NCI-H1930 (cell line): ENCODE measurements at regions not wholly inside any gene's neighbourhood (a gene's known extent, or its start where the extent isn't known, plus 50 kb on each side); places are given as distances from the start of the nearest gene placed in this dataset.

ENCODE experiments used
- DNase-seq, 2 experiments: peaks; one replicate each; lab custom pipeline; 2025; lab: John Stamatoyannopoulos, UW

GRCh38 chr2:138176862-138177439 is 212.7 kb downstream of the HNMT start:
- DNase-seq, result no peak

DNA sequence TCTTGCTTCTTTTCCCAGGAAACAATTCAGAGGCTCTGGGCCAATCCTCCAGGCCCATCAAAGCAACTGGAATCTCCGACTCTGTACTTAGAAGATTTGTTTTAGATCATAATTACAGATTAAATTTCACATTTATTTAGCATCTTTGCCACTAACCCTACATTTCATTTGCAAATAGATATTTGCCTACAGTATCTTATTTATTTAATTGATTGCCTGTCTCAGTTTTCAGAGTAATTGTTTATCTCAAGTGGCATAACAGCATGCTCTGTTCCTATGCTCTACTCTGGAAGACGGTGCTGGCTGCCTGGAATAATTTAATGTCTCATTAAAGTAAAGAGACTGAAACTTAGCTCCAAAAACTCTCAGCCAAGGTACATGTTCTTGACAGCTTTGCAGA is 213.4 kb downstream of the HNMT start:
- no peak for DNase-seq

DNA sequence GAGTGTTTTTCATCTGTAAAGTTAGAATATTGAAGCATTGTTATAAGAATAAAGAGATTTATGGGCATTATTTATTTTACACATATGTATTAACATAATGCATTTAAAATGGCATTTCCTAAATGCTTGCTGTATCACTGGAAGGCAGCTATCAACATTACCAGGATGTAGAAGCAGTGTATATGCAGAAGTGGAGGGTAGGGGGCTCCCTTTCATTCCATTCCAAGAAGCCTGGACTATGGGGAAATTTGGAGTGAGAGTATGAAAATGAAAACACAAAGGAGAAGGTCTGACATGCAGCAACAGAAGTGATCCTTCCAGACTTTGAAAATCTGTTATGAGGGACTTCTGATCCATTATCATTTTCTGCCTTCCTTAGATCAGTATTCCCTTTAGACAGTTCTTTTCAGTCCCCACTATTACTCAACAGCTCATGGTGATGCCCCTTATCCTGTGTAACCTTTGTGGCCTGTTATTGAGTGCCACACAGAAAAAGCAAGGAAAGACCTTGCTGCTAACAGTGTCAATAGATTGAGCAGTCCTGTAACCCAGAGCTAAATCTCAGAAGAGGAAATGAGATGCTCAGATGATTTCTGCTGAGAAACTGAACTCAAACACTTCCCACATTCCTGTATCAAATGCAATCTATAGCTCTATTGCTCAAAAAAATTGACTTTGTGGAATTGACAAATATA is 216.6 kb downstream of the HNMT start:
- no peak for DNase-seq

DNA sequence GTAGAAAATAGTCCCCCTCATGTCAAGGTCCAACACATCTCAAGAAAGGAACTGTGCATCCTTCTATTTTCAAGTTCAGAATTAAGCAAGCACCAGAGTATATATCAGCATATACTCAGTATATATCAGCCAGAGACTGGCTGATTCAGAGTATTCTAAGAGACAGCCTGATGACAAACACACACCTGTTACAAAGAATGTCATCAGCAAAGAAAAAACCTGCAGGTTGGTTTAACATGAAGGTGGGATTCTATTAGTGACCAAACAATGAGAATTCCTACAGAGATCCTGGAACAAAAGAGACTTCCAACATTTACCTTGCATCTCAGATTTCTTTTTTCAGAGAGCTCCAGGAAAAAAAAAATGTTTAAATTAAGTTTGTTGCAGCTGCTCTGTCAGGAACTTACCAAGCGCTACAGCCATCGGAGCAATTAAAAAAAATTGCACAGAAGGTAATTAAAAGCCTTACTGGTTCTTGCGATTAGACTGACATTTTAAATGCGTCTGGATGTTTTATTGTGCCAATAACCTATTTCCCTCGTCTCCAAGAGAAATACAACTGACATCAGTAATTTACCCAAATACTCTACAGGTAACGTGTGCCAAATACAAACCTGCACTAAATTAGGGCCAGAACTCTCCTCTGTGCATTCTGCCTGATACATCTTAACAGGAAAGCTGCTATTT is 218.1 kb downstream of the HNMT start:
- no peak for DNase-seq

DNA sequence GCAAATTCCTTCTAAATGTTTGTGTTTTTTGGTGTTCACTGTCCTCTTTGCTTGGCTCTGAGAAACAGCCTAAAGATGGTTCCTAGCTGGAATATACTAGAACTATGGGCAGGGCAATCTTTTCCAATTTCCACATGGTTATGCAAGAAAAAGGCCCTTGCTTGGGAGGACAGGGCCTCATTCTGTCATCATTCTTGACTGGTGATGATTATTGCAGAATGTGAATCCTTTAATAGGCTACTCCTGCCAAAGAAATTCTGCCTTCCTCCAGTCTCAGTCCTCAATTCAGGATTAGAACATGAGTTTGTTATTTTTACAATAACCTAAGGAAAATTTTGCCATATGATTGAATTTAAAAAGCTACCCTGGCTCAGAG is 218.7 kb downstream of the HNMT start:
- DNase-seq, result no peak

- DNase-seq, result no peak
These were observed 219.4 kb downstream of the HNMT start for GRCh38 chr2:138183705-138184104.

GRCh38 chr2:138184428-138184827 is 220.2 kb downstream of the HNMT start:
- no peak for DNase-seq

DNA sequence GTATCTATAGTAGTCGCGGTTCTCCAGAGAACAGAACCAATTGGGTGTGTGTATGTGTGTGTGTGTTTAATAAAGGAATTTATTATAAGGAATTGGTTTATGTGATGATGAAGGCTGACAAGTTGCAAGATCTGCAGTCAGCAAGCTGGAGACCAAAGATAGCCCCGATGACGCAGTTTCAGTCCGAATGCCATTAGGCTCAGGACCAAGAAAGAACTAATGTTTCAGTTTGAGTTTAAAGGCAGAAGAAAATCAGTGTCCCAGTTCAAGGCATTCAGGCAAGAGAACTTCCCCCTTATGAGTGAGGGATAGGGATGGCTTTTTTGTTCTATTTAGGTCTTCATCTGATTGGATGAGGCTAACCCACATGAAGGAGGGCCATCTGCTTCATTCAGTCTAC is 221.6 kb downstream of the HNMT start:
- DNase-seq, result no peak

DNA sequence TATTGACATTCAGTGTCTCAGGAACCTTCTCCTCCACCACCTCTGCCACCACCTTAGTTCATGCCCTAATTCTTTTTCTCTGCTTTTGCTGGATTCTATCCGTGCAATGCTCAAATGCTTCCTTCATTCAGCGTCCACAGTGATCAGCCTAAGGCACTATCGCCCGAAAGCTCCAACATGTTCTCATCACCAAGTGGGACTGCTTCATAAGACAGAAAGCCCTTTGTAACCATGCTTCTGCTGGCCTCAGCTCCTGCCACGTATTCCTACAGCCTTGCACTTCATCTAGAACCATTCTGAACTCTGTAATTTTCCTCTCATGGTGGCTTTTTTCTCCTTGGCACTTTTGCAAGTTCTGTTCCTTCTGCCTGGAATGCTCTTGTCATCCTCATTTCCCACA is 222.9 kb downstream of the HNMT start:
- DNase-seq, result no peak

GRCh38 chr2:138190999-138191398 is 226.7 kb downstream of the HNMT start:
- no peak for DNase-seq

DNA sequence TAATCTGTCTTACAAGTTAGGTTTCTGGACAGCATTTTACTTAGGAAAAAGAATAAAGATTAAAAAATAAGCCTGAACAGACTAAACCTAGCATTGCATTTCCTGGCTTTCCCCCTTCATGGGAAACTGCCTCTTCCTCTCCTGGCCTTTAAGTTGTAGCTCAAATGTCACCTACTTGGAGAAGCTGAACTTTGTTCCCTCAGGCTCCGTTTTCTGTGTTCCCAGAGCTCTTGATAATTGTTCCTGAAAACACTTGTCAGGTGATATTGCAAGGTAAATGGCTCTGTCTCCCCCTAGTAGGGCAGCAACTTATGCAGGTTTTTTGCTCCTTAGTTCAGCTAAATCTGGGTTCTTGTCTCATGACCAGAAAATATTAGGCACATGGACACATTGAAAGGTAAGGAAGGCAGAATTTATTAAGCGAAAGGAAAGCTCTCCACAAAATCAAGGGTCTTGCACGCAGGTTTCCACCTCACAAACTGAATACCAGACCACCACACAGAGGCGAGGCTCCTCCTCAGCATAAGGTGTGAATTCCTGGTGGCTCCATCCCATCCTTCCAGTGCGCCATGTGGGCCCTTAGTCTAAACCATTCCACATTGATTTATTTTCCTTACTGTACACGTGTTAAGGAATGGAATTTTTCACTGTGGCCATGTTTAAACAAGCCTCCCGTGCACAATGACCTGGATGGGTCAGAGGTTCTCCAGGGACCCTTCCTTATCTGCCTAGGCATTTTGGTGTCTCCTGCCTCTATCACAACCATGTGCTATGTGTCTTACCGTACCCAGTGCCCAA is 229.3 kb downstream of the HNMT start:
- no peak for DNase-seq

DNA sequence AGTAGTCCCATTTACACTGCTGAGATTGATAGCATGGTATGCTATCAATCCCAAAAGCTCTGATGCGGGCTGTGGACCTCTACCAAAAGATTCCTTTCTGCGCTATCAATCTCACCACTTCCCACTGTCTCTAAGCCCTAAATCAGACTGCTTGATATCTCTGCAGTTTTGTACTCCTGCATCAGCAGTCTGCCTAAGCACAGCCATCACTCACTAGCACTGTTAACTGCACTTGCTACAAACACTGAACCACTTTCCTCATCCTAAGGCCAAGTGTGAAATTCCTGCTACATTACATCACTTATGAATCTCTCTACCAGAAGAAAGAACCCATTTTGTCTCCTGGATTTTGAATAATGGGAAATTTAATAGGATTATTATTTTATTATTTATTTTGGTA is 237.0 kb downstream of the HNMT start:
- DNase-seq, result no peak

DNA sequence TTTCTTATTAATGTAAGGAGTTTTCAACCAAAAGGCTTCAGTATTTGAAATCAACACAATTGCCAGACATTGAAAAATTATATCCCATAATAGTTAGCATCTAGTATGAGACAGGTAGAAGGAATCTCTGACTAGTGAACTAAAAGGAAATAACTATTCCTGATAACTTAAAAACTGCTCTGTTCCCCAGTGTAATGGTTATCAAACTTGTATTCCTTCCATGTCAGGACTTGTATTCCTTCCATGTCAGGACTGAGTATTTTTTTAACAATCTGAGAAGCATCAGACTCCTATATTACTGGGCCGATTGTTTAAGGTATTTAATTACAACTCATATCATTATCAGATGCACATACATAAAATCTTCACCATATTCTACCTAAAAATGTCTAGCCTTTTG is 238.5 kb downstream of the HNMT start:
- no peak for DNase-seq

- DNase-seq, result no peak
These were observed 241.0 kb downstream of the HNMT start for GRCh38 chr2:138205281-138205680.

GRCh38 chr2:138207074-138207930 is 243.0 kb downstream of the HNMT start:
- DNase-seq, result no peak

DNA sequence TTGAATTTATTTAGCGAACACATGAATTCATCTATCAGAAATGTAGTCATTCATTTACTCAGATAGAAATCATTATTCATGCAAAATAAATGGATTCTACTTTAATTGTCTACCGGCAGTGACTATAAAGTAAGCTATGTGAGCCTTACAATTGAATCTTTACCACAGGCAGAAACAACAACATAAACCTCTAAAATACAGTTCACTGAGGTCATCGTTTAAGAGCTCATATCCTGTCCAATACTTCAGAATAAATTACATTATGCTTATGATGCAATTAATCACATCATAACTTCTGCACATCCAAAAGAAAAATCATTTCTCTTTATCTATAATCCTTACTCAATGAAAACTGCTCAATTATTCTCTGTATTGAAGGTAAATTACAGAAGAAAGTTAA is 244.7 kb downstream of the HNMT start:
- no peak for DNase-seq

DNA sequence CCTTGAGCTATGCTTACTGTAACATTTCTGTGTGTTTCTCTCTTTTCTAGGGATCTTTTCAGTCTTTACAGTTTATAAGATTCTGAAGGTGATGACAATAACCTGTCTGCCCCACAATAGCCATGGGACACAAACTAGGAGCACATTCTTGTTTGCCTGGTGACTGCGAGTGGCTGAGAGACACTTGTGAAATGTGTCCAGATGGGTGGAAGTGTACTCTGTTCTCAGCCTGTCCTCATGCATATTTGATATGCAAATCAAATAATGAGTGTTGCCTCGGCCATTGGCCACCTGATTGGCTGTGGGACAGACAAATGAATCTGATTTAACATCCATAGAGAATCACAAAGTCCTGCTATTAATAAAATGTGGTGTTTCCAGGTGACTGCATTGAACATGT is 246.2 kb downstream of the HNMT start:
- DNase-seq, result no peak

DNA sequence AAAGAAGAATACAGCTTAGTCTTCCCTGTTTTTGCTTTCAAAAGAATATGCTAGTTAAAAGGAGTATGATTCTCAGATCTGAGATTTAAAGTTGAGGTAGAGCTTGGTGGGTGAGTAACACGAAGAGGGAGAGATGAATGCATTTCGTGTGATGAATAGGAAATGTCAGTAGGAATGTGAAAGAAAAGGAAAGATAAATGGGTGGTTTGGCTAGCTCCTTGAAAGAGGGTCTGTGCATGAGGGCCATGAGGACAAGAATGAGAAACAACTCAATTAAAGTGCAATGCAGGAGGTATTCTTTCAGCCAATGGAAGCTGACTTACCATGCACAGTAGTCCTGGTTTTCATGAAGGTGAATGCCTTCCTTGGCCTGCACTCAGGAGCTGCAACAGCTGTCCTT is 248.2 kb downstream of the HNMT start:
- DNase-seq, result no peak

- DNase-seq, result no peak
These were observed 248.8 kb downstream of the HNMT start for GRCh38 chr2:138213084-138213483.

DNA sequence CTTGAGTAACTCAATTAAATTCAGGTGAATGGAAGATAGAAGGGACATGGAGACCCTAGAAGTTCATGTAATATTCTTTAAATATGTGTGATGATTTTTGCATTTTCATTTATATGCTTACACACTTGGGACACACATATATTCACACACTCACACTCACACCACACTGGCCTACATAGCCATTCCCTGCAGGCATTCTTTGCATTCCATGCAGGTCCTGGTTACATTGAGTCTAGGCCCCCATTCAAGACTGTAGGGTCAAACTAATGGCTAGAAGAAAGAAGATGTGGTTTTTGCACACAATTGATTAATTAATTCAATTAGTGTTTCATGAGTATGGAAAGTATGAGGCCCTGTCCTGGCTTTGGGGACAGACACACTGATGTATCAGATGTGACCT is 249.4 kb downstream of the HNMT start:
- DNase-seq, result no peak

GRCh38 chr2:138215958-138216357 is 251.7 kb downstream of the HNMT start:
- no peak for DNase-seq

- DNase-seq, result no peak
These were observed 253.7 kb downstream of the HNMT start for GRCh38 chr2:138217975-138218374.
